ENCODE measurements at regions not wholly inside any gene's neighbourhood (a gene's known extent, or its start where the extent isn't known, plus 50 kb on each side); places are given as distances from the start of the nearest gene placed in this dataset.
A peak's percentile ranks its signal among the peaks of the same experiment; 100 is the strongest.

DNA sequence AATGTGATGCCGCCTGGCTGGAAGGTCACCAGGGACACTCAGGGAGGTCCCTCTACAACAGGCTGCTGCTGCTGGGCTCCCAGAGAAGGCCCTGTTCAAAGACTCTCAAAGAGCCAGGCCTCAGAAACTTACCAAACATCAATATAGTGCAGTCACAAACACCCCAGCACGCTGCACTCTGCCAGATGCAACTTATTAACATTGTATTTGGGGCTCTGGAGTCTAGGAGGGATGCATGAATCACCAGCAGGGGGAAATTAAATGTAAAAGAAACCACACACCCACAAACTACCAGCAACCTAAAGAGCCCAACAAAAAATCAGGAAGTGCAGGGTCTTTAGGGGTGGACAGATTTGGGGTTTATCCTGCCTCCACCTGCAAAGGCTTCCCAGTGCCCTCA is 74.6 kb upstream of the SPATA12 start:
- no peak for ATAC-seq
- intact Hi-C loops (cut with DNase I, micrococcal nuclease) = loop anchor here (5.0 to 10.0 kb wide), 2 partner anchors 181 to 284 kb away; partner anchors contain the start of gene ARHGEF3 (in 2 of the 2)
- Histone ChIP-seq H3K36me3 (ENCODE audit: low read depth) (no peaks in the 10 kb centered on the region), H3K9me3 (no peaks in the 10 kb centered on the region), H3K4me3 (no peak overlapping the region), H3K4me1 (ENCODE audit: low read depth) (peaks cover 22% of the 10 kb centered on the region)
- TF ChIP-seq, protein P1, sequence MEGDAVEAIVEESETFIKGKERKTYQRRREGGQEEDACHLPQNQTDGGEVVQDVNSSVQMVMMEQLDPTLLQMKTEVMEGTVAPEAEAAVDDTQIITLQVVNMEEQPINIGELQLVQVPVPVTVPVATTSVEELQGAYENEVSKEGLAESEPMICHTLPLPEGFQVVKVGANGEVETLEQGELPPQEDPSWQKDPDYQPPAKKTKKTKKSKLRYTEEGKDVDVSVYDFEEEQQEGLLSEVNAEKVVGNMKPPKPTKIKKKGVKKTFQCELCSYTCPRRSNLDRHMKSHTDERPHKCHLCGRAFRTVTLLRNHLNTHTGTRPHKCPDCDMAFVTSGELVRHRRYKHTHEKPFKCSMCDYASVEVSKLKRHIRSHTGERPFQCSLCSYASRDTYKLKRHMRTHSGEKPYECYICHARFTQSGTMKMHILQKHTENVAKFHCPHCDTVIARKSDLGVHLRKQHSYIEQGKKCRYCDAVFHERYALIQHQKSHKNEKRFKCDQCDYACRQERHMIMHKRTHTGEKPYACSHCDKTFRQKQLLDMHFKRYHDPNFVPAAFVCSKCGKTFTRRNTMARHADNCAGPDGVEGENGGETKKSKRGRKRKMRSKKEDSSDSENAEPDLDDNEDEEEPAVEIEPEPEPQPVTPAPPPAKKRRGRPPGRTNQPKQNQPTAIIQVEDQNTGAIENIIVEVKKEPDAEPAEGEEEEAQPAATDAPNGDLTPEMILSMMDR (IDR thresholded peaks at IDR 0.05) = no peak
- no peak for DNase-seq

DNA sequence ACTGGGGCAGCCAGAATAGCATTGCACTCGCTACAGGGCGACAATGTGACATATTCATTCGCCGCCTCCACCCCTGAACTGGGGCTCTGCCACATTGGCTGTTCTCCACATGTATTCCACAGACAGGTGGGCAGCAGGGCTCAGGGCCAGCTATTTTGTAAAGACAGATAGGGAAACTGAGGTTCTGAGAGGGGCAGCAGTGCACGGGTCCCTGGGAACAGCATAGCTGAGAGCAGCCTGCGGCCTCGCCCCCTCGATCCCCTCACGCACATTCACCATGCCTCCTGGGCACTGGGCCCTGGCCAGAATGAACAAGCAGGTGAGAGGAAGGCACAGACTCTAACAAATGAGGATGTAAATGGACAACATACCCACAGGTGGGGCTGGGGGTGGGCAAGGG is 75.0 kb upstream of the SPATA12 start:
- Histone ChIP-seq H3K4me3 (no peak overlapping the region), H3K9me3 (no peaks in the 10 kb centered on the region), H3K36me3 (ENCODE audit: low read depth) (no peaks in the 10 kb centered on the region), H3K4me1 (ENCODE audit: low read depth) (peaks cover 19% of the 10 kb centered on the region)
- intact Hi-C loops (cut with DNase I, micrococcal nuclease) = loop anchor here (5.0 to 10.0 kb wide), 2 partner anchors 181 to 283 kb away; partner anchors contain the start of gene ARHGEF3 (in 2 of the 2)
- DNase-seq = no peak
- TF ChIP-seq, protein P1 (IDR thresholded peaks at IDR 0.05) = no peak
- ATAC-seq = no peak

DNA sequence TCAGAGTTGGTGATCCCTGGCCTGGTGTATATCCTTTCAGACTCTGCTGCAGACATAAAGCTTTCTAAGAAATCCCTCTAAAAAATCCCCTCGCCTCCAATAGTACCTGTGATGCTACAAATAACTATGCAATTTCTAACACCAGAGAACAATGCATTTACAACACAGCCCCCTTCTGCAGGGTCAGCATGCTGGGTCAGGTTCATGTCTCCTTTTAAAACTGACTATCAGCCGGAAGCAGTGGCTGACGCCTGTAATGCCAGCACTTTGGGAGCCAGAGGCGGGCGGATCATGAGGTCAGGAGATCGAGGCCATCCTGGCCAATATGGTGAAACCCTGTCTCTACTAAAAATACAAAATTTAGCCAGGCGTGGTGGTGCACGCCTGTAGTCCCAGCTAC is 77.0 kb upstream of the SPATA12 start:
- no peak for DNase-seq
- ATAC-seq = no peak

DNA sequence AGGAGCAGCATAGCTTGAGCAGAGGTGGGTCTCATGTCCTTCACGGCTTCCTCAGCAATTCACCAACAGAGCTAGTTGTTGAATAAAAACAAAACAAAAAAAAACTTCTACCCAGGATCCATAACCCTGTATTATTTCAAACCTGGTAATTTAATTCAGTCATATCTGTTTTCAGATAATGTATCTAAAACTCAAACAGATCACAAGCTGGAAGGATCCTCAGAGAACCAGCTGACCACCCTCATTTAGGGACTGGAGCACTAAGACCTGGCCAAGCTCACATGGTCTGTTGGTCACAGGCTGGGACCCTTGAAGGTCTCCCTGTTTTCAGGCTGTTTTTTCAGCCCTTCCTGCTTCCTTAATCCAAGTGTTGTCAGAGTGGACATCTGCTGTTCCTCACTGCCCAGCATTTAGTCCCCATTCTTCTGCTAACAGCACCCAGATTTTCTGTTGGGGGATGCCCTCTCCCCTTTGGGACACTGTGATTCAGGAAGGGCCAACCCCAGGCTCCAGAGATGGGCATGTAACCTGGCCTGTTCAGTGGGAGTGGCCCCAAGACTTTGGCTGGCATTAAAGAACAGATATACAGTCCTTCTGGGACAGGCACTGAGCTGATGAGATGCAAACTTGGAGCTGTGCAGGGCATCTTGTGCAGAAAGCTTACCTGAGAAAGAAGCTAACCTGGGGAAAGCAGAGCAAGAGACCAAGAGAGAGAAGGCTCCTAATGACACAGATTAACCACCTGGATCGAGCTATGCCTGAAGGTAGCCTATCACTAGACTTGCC is 78.8 kb upstream of the SPATA12 start:
- Histone ChIP-seq H3K36me3 (ENCODE audit: low read depth) (no peaks in the 10 kb centered on the region), H3K9me3 (no peaks in the 10 kb centered on the region), H3K4me3 (no peak overlapping the region), H3K4me1 (ENCODE audit: low read depth) (no peaks in the 10 kb centered on the region)
- ATAC-seq (no peak), DNase-seq (no peak)
- TF ChIP-seq, protein P1 (IDR thresholded peaks at IDR 0.05) = no peak
- intact Hi-C loops (cut with DNase I, micrococcal nuclease) = loop anchor here (10.0 kb wide), 1 partner anchor 177 kb away; the partner anchor contains the start of gene ARHGEF3 (in 2 of the 2)

More for the DNA sequence above, 77.0 kb upstream of the SPATA12 start:
- Histone ChIP-seq H3K9me3 (no peaks in the 10 kb centered on the region), H3K36me3 (ENCODE audit: low read depth) (no peaks in the 10 kb centered on the region), H3K4me1 (ENCODE audit: low read depth) (no peaks in the 10 kb centered on the region), H3K4me3 (no peak overlapping the region)
- TF ChIP-seq, protein P1 (IDR thresholded peaks at IDR 0.05) = no peak
- intact Hi-C loops (cut with DNase I, micrococcal nuclease) = loop anchor here (10.0 kb wide), 1 partner anchor 179 kb away; the partner anchor contains the start of gene ARHGEF3 (in 2 of the 2)

DNA sequence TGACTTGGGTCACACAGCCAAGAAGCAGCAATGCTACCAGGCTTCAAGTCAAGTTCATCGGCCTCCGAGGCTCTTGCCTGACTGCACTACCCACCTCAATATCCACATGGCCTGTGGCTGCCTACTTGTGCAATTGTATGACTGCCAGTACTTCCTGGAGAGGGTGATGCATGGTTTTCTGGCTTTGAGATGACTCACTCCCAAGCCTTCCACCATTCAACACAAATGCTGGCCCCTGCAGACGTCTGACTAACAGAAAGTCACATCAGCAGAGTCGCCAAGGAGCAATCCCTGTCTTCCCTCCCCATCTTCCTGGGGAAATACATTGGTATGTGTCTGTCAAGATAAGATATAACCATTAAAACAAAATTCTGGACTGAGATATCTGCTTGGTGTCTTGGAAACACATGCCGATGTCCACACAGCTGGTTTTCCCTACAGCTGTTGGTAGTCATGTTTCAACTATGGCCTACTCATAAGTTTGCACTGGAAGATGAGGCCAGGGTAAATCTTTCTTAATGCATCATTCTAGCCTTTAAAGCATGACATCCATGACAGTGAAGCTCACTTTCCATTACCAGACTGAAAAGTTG is 79.6 kb upstream of the SPATA12 start:
- TF ChIP-seq, protein P1 (IDR thresholded peaks at IDR 0.05) = no peak
- intact Hi-C loops (cut with DNase I, micrococcal nuclease) = loop anchor here (10.0 kb wide), 1 partner anchor 176 kb away; the partner anchor contains the start of gene ARHGEF3 (in 2 of the 2)

More for the DNA sequence above, 79.6 kb upstream of the SPATA12 start:
- DNase-seq = no peak
- Histone ChIP-seq H3K9me3 (no peaks in the 10 kb centered on the region), H3K4me1 (ENCODE audit: low read depth) (no peaks in the 10 kb centered on the region), H3K36me3 (ENCODE audit: low read depth) (no peaks in the 10 kb centered on the region), H3K4me3 (no peak overlapping the region)
- peak; percentile 70 for ATAC-seq

Data from mucosa of descending colon (tissue), 3 donors.